Loucy (cell line): ENCODE measurements at regions not wholly inside any gene's neighbourhood (a gene's known extent, or its start where the extent isn't known, plus 50 kb on each side); places are given as distances from the start of the nearest gene placed in this dataset.

Source experiments
- H2AFZ ChIP-seq: fragments of 200-600 bp; sonication (generic); 2 replicates; pipeline ENCODE4 v1.6.0; 2016; ENCODE audit warnings: antibody characterized with exemption, mild to moderate bottlenecking, low read length, moderate library complexity
- H3F3A ChIP-seq: fragments of 200-600 bp; 2 replicates; pipeline ENCODE4 v1.6.0; 2016; ENCODE audit warnings: antibody characterized with exemption, low read depth, mild to moderate bottlenecking
- H3K27me3 ChIP-seq: fragments of 200-600 bp; sonication (generic); 2 replicates; pipeline ENCODE4 v1.6.1; 2014; ENCODE audit warnings: low read length, mild to moderate bottlenecking; ENCODE audit not compliant: insufficient read depth, poor library complexity, severe bottlenecking
- H3K36me3 ChIP-seq: fragments of 200-600 bp; sonication (generic); 2 replicates; pipeline ENCODE4 v1.6.1; 2016; ENCODE audit warnings: low read length; ENCODE audit not compliant: insufficient read depth
- H3K4me1 ChIP-seq: fragments of 200-600 bp; sonication (generic); 2 replicates; pipeline ENCODE4 v1.5.1; 2014; ENCODE audit warnings: low read length, mild to moderate bottlenecking; ENCODE audit not compliant: insufficient read depth, poor library complexity, severe bottlenecking
- H3K4me2 ChIP-seq: fragments of 200-600 bp; sonication (generic); 2 replicates; pipeline ENCODE4 v1.6.0; 2014; ENCODE audit warnings: antibody characterized with exemption, low read length, low read depth, mild to moderate bottlenecking; ENCODE audit not compliant: poor library complexity, severe bottlenecking
- H3K4me3 ChIP-seq: fragments of 200-600 bp; sonication (generic); 2 replicates; pipeline ENCODE4 v1.5.1; 2014; ENCODE audit warnings: low read length, mild to moderate bottlenecking, mixed read lengths; ENCODE audit not compliant: poor library complexity, severe bottlenecking
- H3K79me2 ChIP-seq: fragments of 200-600 bp; sonication (generic); 2 replicates; pipeline ENCODE4 v1.6.1; 2014; ENCODE audit warnings: low read length; ENCODE audit not compliant: insufficient read depth
- H3K9ac ChIP-seq: fragments of 200-600 bp; sonication (generic); 2 replicates; pipeline ENCODE4 v1.6.0; 2014; ENCODE audit warnings: mild to moderate bottlenecking, low read depth, low read length, moderate library complexity; ENCODE audit not compliant: poor library complexity, severe bottlenecking
- H3K9me2 ChIP-seq: fragments of 200-600 bp; sonication (generic); replicated peaks from 2 replicates; pipeline ENCODE4 v1.6.1; 2016; ENCODE audit warnings: low read depth, low read length, mixed read lengths
- H3K9me3 ChIP-seq: fragments of 200-600 bp; sonication (generic); 2 replicates; pipeline ENCODE4 v1.6.1; 2014; ENCODE audit warnings: mild to moderate bottlenecking, antibody characterized with exemption, low read length, low read depth; ENCODE audit not compliant: insufficient read depth
- H4K20me1 ChIP-seq: fragments of 200-600 bp; sonication (generic); 2 replicates; pipeline ENCODE4 v1.6.0; 2014; ENCODE audit warnings: antibody characterized with exemption, low read length, mild to moderate bottlenecking; ENCODE audit not compliant: insufficient read depth, poor library complexity, severe bottlenecking
- EZH2phosphoT487 ChIP-seq: fragments of 200-600 bp; IDR thresholded peaks from 2 replicates; pipeline ENCODE4 v1.6.1; 2018; ENCODE audit warnings: antibody characterized with exemption, mild to moderate bottlenecking, moderate library complexity, borderline replicate concordance
- TF ChIP-seq, protein P1 (sequence below): fragments of 200-600 bp; sonication (generic); conservative IDR thresholded peaks from 2 replicates; pipeline ENCODE4 v1.5.1; 2014; ENCODE audit warnings: mild to moderate bottlenecking, antibody characterized with exemption, low read length

DNA sequence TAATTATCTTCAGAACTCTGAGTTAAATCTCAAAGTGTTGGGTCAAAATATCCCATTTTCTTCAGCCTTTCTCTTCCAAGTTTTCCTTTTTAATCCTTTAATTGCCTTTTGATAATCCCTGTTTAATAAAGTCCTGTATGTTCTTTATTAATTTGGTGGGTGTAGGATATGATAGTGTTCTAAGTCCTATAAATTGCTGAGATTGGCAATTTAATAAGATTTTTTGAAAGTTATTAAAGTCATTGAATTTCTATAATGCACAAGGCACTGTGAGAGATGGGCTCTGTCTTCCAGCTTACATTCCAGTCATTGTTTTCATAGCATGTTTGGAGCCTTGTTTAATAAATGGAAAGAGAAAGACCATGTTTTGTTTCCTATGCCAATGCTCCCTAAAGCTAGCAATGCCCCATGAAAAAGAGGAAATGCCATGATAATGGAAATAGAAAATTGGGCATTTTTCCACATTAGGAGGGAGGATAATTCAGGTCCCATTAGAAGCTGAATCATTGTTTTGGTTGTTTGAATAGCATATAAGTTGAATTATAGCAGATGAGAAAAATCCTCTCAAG is 404.8 kb downstream of the CD109 start:
- Histone ChIP-seq H3K4me2 (no peak overlapping the region), H3K4me3 (no peak overlapping the region), H3K36me3 (no peaks in the 10 kb centered on the region), H3K27me3 (no peaks in the 10 kb centered on the region), H3F3A (no peaks in the 10 kb centered on the region), H3K4me1 (no peaks in the 10 kb centered on the region), H3K9ac (no peak overlapping the region), H3K79me2 (no peaks in the 10 kb centered on the region), H3K9me3 (no peaks in the 10 kb centered on the region), H4K20me1 (no peaks in the 10 kb centered on the region), H2AFZ (no peak overlapping the region), H3K9me2 (no peaks in the 10 kb centered on the region)
- TF ChIP-seq, protein P1, sequence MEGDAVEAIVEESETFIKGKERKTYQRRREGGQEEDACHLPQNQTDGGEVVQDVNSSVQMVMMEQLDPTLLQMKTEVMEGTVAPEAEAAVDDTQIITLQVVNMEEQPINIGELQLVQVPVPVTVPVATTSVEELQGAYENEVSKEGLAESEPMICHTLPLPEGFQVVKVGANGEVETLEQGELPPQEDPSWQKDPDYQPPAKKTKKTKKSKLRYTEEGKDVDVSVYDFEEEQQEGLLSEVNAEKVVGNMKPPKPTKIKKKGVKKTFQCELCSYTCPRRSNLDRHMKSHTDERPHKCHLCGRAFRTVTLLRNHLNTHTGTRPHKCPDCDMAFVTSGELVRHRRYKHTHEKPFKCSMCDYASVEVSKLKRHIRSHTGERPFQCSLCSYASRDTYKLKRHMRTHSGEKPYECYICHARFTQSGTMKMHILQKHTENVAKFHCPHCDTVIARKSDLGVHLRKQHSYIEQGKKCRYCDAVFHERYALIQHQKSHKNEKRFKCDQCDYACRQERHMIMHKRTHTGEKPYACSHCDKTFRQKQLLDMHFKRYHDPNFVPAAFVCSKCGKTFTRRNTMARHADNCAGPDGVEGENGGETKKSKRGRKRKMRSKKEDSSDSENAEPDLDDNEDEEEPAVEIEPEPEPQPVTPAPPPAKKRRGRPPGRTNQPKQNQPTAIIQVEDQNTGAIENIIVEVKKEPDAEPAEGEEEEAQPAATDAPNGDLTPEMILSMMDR = no peak
- TF ChIP-seq EZH2phosphoT487 = no peak

DNA sequence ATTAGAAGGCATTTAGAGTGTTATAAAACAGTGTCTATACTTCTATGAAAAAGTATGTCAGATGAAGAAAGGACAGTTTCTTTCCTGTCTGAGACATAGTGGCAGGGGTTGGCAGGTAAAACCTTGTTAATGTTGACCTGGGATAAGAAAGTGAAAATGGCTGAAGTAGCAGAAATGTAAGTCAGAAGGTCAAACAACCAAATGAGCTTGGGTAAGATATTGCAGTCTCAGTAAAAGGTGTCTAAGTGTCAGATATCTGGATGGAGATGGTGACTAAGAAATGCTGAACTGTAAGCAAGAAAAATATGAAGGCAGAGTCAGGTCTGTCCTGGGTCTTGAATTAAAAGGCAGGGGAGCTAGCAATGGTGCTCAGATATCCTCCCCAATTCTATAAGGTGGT is 400.3 kb downstream of the CD109 start:
- no peak for TF ChIP-seq EZH2phosphoT487
- TF ChIP-seq, protein P1 = no peak
- H3K9ac ChIP-seq = no peak overlapping the region
- H3K79me2 ChIP-seq = no peaks in the 10 kb centered on the region
- H2AFZ ChIP-seq = no peak overlapping the region
- no peak overlapping the region for H3K4me3 ChIP-seq
- H3K36me3 ChIP-seq = no peaks in the 10 kb centered on the region
- H3K4me1 ChIP-seq = no peaks in the 10 kb centered on the region
- no peaks in the 10 kb centered on the region for H3F3A ChIP-seq
- no peaks in the 10 kb centered on the region for H3K27me3 ChIP-seq
- no peaks in the 10 kb centered on the region for H4K20me1 ChIP-seq
- H3K9me3 ChIP-seq = no peaks in the 10 kb centered on the region
- no peaks in the 10 kb centered on the region for H3K9me2 ChIP-seq
- H3K4me2 ChIP-seq = no peak overlapping the region

DNA sequence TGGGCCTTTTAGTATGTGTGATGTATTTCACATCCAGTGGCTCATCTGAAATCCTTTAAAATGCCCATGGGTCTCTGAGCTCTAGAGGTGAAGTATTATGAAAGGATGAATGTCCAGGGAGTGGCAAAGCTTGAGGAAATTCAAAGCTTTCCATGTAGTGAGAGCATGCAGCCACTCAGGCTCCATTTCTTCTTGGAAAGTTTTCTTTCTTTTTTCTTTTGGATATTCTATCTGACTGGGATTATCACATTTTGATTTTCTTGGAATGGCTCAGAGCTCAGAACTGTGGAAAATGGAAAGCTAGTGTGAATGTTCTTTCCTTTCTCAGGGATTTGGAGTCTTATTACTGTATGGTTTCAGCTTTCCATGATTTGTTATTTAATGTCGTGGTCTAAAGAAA is 397.4 kb downstream of the CD109 start:
- H3K9me2 ChIP-seq = no peaks in the 10 kb centered on the region
- H3F3A ChIP-seq = no peaks in the 10 kb centered on the region
- no peaks in the 10 kb centered on the region for H3K4me1 ChIP-seq
- H3K36me3 ChIP-seq = no peaks in the 10 kb centered on the region
- H2AFZ ChIP-seq = no peak overlapping the region
- no peak for TF ChIP-seq EZH2phosphoT487
- TF ChIP-seq, protein P1 = no peak
- no peak overlapping the region for H3K9ac ChIP-seq
- H3K27me3 ChIP-seq = no peaks in the 10 kb centered on the region
- H3K4me2 ChIP-seq = no peak overlapping the region
- no peaks in the 10 kb centered on the region for H3K79me2 ChIP-seq
- no peaks in the 10 kb centered on the region for H3K9me3 ChIP-seq
- no peak overlapping the region for H3K4me3 ChIP-seq
- H4K20me1 ChIP-seq = no peaks in the 10 kb centered on the region
